IMR-90 (cell line): ENCODE measurements at regions not wholly inside any gene's neighbourhood (a gene's known extent, or its start where the extent isn't known, plus 50 kb on each side); places are given as distances from the start of the nearest gene placed in this dataset.

Source experiments
- ATAC-seq: fragments of 200-7000 bp; cut with Tn5 transposase; 2 replicates; pipeline ENCODE4 v1.9.1; 2020; ENCODE audit warnings: low read depth, mild to moderate bottlenecking, moderate library complexity
- BruUV-seq: library from RNA; stranded (reverse); fragments of 400-500 nt; replicated peaks from 2 replicates; lab custom pipeline; 2021; lab: Mats Ljungman, UMichigan
- CTCF ChIA-PET: fragments of 300-600 bp; formaldehyde crosslinking; extraction: SDS; loops from one replicate; lab custom pipeline; 2021; ENCODE audit warnings: antibody characterized with exemption; lab: Yijun Ruan, JAX
- POLR2A ChIA-PET: fragments of 300-600 bp; sonication (Branson Sonifier 250); formaldehyde crosslinking; loops from one replicate; lab custom pipeline; 2022; ENCODE audit warnings: antibody characterized with exemption; ENCODE audit not compliant: unreplicated experiment; lab: Charles Lee
- DNase-seq: peaks from one replicate; pipeline ENCODE4 v3.0.0; 2013
- H2AFZ ChIP-seq: replicated peaks from 2 replicates; pipeline ENCODE3; 2013; ENCODE audit warnings: low read length, mild to moderate bottlenecking; ENCODE audit not compliant: poor library complexity
- H2AK5ac ChIP-seq: 2 replicates; pipeline ENCODE4 v1.6.1; 2013; ENCODE audit warnings: low read depth, low read length, inconsistent platforms
- H2AK9ac ChIP-seq: replicated peaks from 2 replicates; pipeline ENCODE3; 2013; ENCODE audit warnings: mild to moderate bottlenecking, low read depth, low read length, moderate library complexity; ENCODE audit not compliant: poor library complexity
- H2BK120ac ChIP-seq: 2 replicates; pipeline ENCODE4 v1.6.1; 2013; ENCODE audit warnings: low read depth, low read length, inconsistent platforms
- H2BK15ac ChIP-seq: 3 replicates; pipeline ENCODE4 v1.6.1; 2013; ENCODE audit warnings: low read depth, low read length, inconsistent platforms
- H2BK20ac ChIP-seq: 2 replicates; pipeline ENCODE4 v1.6.1; 2013; ENCODE audit warnings: low read depth, mild to moderate bottlenecking, inconsistent platforms, low read length, moderate library complexity
- H2BK5ac ChIP-seq: 2 replicates; pipeline ENCODE4 v1.6.1; 2013; ENCODE audit warnings: mild to moderate bottlenecking, low read depth, low read length, inconsistent platforms; ENCODE audit not compliant: poor library complexity, severe bottlenecking
- H3K14ac ChIP-seq: replicated peaks from 2 replicates; pipeline ENCODE4 v1.6.1; 2013; ENCODE audit warnings: low read depth, low read length, inconsistent platforms
- H3K18ac ChIP-seq: 2 replicates; pipeline ENCODE4 v1.6.1; 2013; ENCODE audit warnings: low read depth, low read length, control low read depth
- H3K23ac ChIP-seq: 2 replicates; pipeline ENCODE4 v1.6.1; 2013; ENCODE audit warnings: low read depth, low read length, inconsistent platforms
- H3K27ac ChIP-seq: 2 replicates; pipeline ENCODE4 v1.5.1; 2013; ENCODE audit warnings: mild to moderate bottlenecking, control low read depth, low read length; ENCODE audit not compliant: insufficient read depth
- H3K27me3 ChIP-seq: 2 replicates; pipeline ENCODE4 v1.6.1; 2013; ENCODE audit warnings: low read length; ENCODE audit not compliant: control insufficient read depth, insufficient read depth
- H3K36me3 ChIP-seq: 2 replicates; pipeline ENCODE4 v1.6.1; 2013; ENCODE audit warnings: low read length, mixed read lengths; ENCODE audit not compliant: control insufficient read depth, insufficient read depth
- H3K4ac ChIP-seq: 2 replicates; pipeline ENCODE4 v1.6.1; 2013; ENCODE audit warnings: low read depth, low read length, inconsistent platforms
- H3K4me1 ChIP-seq: 2 replicates; pipeline ENCODE4 v1.6.1; 2013; ENCODE audit warnings: low read length, mixed read lengths; ENCODE audit not compliant: control insufficient read depth, insufficient read depth
- H3K4me2 ChIP-seq: 2 replicates; pipeline ENCODE4 v1.6.1; 2013; ENCODE audit warnings: low read depth, mild to moderate bottlenecking, control low read depth, low read length, moderate library complexity
- H3K4me3 ChIP-seq: 2 replicates; pipeline ENCODE4 v1.5.1; 2013; ENCODE audit warnings: low read depth, mild to moderate bottlenecking, control low read depth, low read length, moderate library complexity; ENCODE audit not compliant: insufficient read depth
- H3K56ac ChIP-seq: 2 replicates; pipeline ENCODE4 v1.6.1; 2013; ENCODE audit warnings: low read length, inconsistent platforms; ENCODE audit not compliant: insufficient read depth; ENCODE audit errors: extremely low read depth
- H3K79me1 ChIP-seq, 2 experiments: 2 replicates each; pipeline ENCODE4 v1.6.1; 2013; ENCODE audit warnings: low read length in 2 of 2, inconsistent platforms in 1 of 2, low read depth in 1 of 2
- H3K9ac ChIP-seq: 2 replicates; pipeline ENCODE4 v1.6.1; 2013; ENCODE audit warnings: low read depth, low read length, control low read depth
- H3K9me1 ChIP-seq: 2 replicates; pipeline ENCODE4 v1.6.1; 2013; ENCODE audit warnings: low read length, inconsistent platforms; ENCODE audit not compliant: insufficient read depth
- H3K9me3 ChIP-seq: 2 replicates; pipeline ENCODE4 v1.6.1; 2013; ENCODE audit warnings: low read length; ENCODE audit not compliant: control insufficient read depth, insufficient read depth
- H4K20me1 ChIP-seq: 2 replicates; pipeline ENCODE4 v1.6.1; 2013; ENCODE audit warnings: low read length, inconsistent platforms; ENCODE audit not compliant: insufficient read depth
- H4K5ac ChIP-seq: 2 replicates; pipeline ENCODE4 v1.6.1; 2013; ENCODE audit warnings: mild to moderate bottlenecking, low read depth, low read length, control low read depth
- H4K8ac ChIP-seq, 2 experiments: 2 replicates each; pipeline ENCODE4 v1.6.1; 2013; ENCODE audit warnings: low read depth in 2 of 2, low read length in 2 of 2, control low read depth in 1 of 2, inconsistent platforms in 1 of 2
- H4K91ac ChIP-seq: 2 replicates; pipeline ENCODE4 v1.6.1; 2013; ENCODE audit warnings: low read depth, low read length, inconsistent platforms; ENCODE audit not compliant: insufficient read depth
- CEBPB ChIP-seq: IDR thresholded peaks from 2 replicates; pipeline ENCODE4 v1.6.1; 2012; ENCODE audit warnings: low read depth, low read length, improper control_type of control experiment
- MAFK ChIP-seq: IDR thresholded peaks from 2 replicates; pipeline ENCODE4 v1.6.1; 2012; ENCODE audit warnings: low read depth, low read length, improper control_type of control experiment
- WGBS, 2 experiments: methylation state at CpG; one replicate each; pipeline versions ENCODE4 v1.1.5 to v1.1.7; 2013; ENCODE audit warnings: missing lambda C conversion rate in 2 of 2; ENCODE audit not compliant: insufficient read length in 1 of 2; ENCODE audit errors: extremely low coverage in 2 of 2; 5-methylcytosine and 5-hydroxymethylcytosine counted together
- dilution Hi-C: fragments of 300-500 bp; cut with HindIII; formaldehyde crosslinking; loops from one replicate; pipeline ENCODE4 v1.14.3; 2018; ENCODE audit warnings: low sequenced_read_pairs; ENCODE audit not compliant: unreplicated experiment
- in situ Hi-C: fragments of 300-500 bp; cut with MboI; formaldehyde crosslinking; loops from 3 replicates; pipeline ENCODE4 v1.14.3; 2019; ENCODE audit warnings: low sequenced_read_pairs, inconsistent platforms, mixed read lengths
- intact Hi-C: fragments of 100-400 bp; cut with micrococcal nuclease; formaldehyde crosslinking; loops from 2 replicates; pipeline ENCODE4 v1.10.0; 2022

DNA sequence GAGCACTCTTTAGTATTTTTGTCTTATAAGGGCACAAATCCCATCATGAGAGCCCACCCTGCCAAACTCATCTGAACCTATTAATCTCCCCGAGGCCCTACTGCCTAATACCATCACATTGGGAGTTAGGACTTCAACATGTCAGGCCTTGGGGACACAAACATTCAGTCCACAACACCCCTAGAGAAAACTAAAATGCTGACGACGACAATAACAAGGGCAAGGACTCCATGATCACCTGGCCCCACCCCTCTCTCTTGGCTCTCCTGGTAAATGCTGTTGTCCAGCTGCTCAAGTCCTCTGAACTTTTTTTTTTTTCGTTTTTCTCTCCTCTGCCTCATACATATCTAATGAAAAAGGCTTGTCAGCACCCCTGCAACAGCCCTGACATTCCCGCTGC lies 118.8 kb upstream of the MKI67 start:
- no peak overlapping the region for H2BK15ac ChIP-seq
- POLR2A ChIA-PET: no interaction called here
- no peak overlapping the region for H3K14ac ChIP-seq
- 0% methylated on average over 1 of the region's 5 CpGs; no CpG with 5 or more reads in 1 of the 2 experiments for WGBS, 2 experiments
- no peak overlapping the region for H3K4me3 ChIP-seq
- no peak overlapping the region for H3K9ac ChIP-seq
- no peak overlapping the region for H4K91ac ChIP-seq
- in situ Hi-C loops (no loop called here), intact Hi-C loops (no loop called here), dilution Hi-C loops (no loop called here)
- TF ChIP-seq CEBPB: no peak
- TF ChIP-seq MAFK: peak; percentile 47
- no peak overlapping the region for H2BK120ac ChIP-seq
- H2AFZ ChIP-seq: no peak overlapping the region
- H3K23ac ChIP-seq: no peak overlapping the region
- no peak overlapping the region for H4K5ac ChIP-seq
- no TSS peak for BruUV-seq
- no peaks in the 10 kb centered on the region for H3K79me1 ChIP-seq
- no peak overlapping the region for H3K56ac ChIP-seq
- H3K18ac ChIP-seq: no peak overlapping the region
- H3K27ac ChIP-seq: no peak overlapping the region
- H3K27me3 ChIP-seq: no peaks in the 10 kb centered on the region
- no peaks in the 10 kb centered on the region for H3K4me1 ChIP-seq
- H3K9me1 ChIP-seq: no peaks in the 10 kb centered on the region
- H4K8ac ChIP-seq: no peak overlapping the region
- DNase-seq (no peak), ATAC-seq (no peak)
- H3K9me3 ChIP-seq: peaks cover 45% of the 10 kb centered on the region
- H4K20me1 ChIP-seq: no peaks in the 10 kb centered on the region
- CTCF ChIA-PET: no interaction called here
- H3K36me3 ChIP-seq: no peaks in the 10 kb centered on the region
- H2AK9ac ChIP-seq: no peak overlapping the region
- H2BK5ac ChIP-seq: no peak overlapping the region
- no peak overlapping the region for H2BK20ac ChIP-seq
- H3K4ac ChIP-seq: no peak overlapping the region
- no peak overlapping the region for H3K4me2 ChIP-seq
- no peak overlapping the region for H2AK5ac ChIP-seq
